ENCODE measurements at regions not wholly inside any gene's neighbourhood (a gene's known extent, or its start where the extent isn't known, plus 50 kb on each side); places are given as distances from the start of the nearest gene placed in this dataset.

DNA sequence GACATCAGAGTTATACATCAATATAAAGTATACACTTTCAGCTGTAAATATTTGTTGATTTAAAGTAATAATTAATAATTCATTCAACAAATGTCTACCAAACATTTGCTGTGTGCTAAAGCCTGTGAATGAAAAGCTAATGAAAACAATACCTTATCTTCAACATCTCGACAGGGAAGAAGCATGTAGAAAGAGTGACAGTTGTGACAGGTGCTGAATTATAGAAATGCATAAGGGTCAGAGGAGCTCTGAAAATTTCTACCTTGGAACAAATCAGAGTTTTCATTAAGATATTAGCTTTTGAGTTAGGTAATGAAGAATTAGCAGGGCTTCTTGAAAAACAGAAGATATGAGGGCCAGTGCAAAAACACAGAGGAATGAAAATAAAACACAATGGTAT lies 739.2 kb downstream of the VGLL3 start:
- in situ Hi-C loops (cut with MboI) = no loop called here
- RAD21 ChIA-PET (ENCODE audit: unreplicated experiment) = no interaction called here
- no peaks in the 10 kb centered on the region for H3K9me3 ChIP-seq (replicated peaks; ENCODE audit: control insufficient read depth, insufficient read depth, low read length)
- ATAC-seq = no peak
- no peak overlapping the region for H3K4me3 ChIP-seq
- WGBS (ENCODE audit: insufficient coverage, insufficient replicate concordance, low lambda C conversion rate, missing lambda C conversion rate) = 0% methylated on average over 1 of the region's 1 CpG
- no peak for DNase-seq (ENCODE audit: low read depth, low spot score)
- TF ChIP-seq SREBF1 (IDR thresholded peaks at IDR 0.05; ENCODE audit: low read length) = no peak
- no peak for TF ChIP-seq NFXL1 (IDR thresholded peaks at IDR 0.05; ENCODE audit: borderline replicate concordance)
- no peak for TF ChIP-seq JUND (IDR thresholded peaks at IDR 0.05; ENCODE audit: low read depth, low read length)
- TF ChIP-seq IKZF2 (IDR thresholded peaks at IDR 0.05) = no peak
- TF ChIP-seq SIX5 (IDR thresholded peaks at IDR 0.05; ENCODE audit: low read depth, low read length, severe bottlenecking) = no peak
- TF ChIP-seq RFX5 (IDR thresholded peaks at IDR 0.05; ENCODE audit: low read depth, low read length) = no peak
- no peak for TF ChIP-seq MTA3 (IDR thresholded peaks at IDR 0.05; ENCODE audit: borderline replicate concordance, low read length)
- TF ChIP-seq BACH1 (IDR thresholded peaks at IDR 0.05; ENCODE audit: borderline replicate concordance) = no peak
- TF ChIP-seq HDGF (IDR thresholded peaks at IDR 0.05) = no peak
- H3K36me3 ChIP-seq (ENCODE audit: control insufficient read depth in 2 of 2, insufficient read depth in 2 of 2, low read length in 1 of 2) = no peaks in the 10 kb centered on the region
- no peak overlapping the region for H2AFZ ChIP-seq (ENCODE audit: control insufficient read depth, low read depth, low read length)
- no peak overlapping the region for H3K9ac ChIP-seq (ENCODE audit: control insufficient read depth, insufficient read depth, low read length)
- CTCF ChIA-PET = no interaction called here
- no peaks in the 10 kb centered on the region for H4K20me1 ChIP-seq (ENCODE audit: control insufficient read depth, insufficient read depth)
- no peak overlapping the region for H3K4me2 ChIP-seq (ENCODE audit: control insufficient read depth, insufficient read depth)
- BruUV-seq (replicated peaks) = no TSS peak
- POLR2A ChIA-PET = no interaction called here
- SMC1A ChIA-PET (ENCODE audit: uncharacterized antibody, unreplicated experiment) = no interaction called here
- no peaks in the 10 kb centered on the region for H3K27me3 ChIP-seq (replicated peaks in 1 of 2; ENCODE audit: control insufficient read depth in 2 of 2, insufficient read depth in 2 of 2, low read length in 1 of 2)
- intact Hi-C loops (cut with micrococcal nuclease; ENCODE audit: unreplicated experiment) = no loop called here
- no peaks in the 10 kb centered on the region for H3K4me1 ChIP-seq (ENCODE audit: control insufficient read depth, insufficient read depth, low read length)
- H3K27ac ChIP-seq (ENCODE audit: control insufficient read depth, insufficient read depth) = no peak overlapping the region
- FAIRE-seq = no peak
- H3K79me2 ChIP-seq (ENCODE audit: control insufficient read depth, insufficient read depth, low read length) = no peaks in the 10 kb centered on the region

DNA sequence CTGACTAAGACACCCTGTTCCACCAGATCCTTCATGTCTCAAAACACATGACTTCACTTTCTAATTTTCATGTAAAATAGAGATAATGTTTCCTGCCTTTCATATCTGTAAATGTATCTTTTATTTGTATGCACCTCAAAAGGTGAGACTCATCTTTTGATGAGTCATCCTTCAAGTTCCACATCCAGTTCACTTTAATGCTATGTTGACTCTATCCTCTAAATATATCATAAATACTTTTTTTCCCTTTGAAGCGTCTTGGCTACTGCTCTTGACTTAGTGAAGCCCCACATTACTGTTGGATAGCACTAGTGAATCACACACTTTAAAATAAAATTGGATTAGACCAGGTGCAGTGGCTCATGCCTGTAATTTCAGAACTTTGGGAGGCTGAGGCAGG lies 741.1 kb downstream of the VGLL3 start:
- POLR2A ChIA-PET = no interaction called here
- intact Hi-C loops (cut with micrococcal nuclease; ENCODE audit: unreplicated experiment) = no loop called here
- TF ChIP-seq SMAD5 (IDR thresholded peaks at IDR 0.05; ENCODE audit: low read depth) (no peak), ATF3 (IDR thresholded peaks at IDR 0.05; ENCODE audit: borderline replicate concordance, extremely low read depth, low read depth, low read length) (no peak), POLR2AphosphoS5 (IDR thresholded peaks at IDR 0.05; ENCODE audit: low read length) (no peak), ETV6 (conservative IDR thresholded peaks at IDR 0.05 in 1 of 2, IDR thresholded peaks at IDR 0.05 in 1 of 2; ENCODE audit: borderline replicate concordance in 1 of 2, low read depth in 1 of 2) (no peak), GATAD2B (conservative IDR thresholded peaks at IDR 0.05; ENCODE audit: low read depth) (no peak)
- TF ChIP-seq, protein P1, sequence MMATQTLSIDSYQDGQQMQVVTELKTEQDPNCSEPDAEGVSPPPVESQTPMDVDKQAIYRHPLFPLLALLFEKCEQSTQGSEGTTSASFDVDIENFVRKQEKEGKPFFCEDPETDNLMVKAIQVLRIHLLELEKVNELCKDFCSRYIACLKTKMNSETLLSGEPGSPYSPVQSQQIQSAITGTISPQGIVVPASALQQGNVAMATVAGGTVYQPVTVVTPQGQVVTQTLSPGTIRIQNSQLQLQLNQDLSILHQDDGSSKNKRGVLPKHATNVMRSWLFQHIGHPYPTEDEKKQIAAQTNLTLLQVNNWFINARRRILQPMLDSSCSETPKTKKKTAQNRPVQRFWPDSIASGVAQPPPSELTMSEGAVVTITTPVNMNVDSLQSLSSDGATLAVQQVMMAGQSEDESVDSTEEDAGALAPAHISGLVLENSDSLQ (IDR thresholded peaks at IDR 0.05) = no peak
- Histone ChIP-seq H3K4me2 (ENCODE audit: control insufficient read depth, insufficient read depth) (no peak overlapping the region), H2AFZ (ENCODE audit: control insufficient read depth, low read depth, low read length) (no peak overlapping the region), H4K20me1 (ENCODE audit: control insufficient read depth, insufficient read depth) (no peaks in the 10 kb centered on the region), H3K4me3 (no peak overlapping the region), H3K27me3 (replicated peaks in 1 of 2; ENCODE audit: control insufficient read depth in 2 of 2, insufficient read depth in 2 of 2, low read length in 1 of 2) (no peaks in the 10 kb centered on the region), H3K4me1 (ENCODE audit: control insufficient read depth, insufficient read depth, low read length) (no peaks in the 10 kb centered on the region), H3K36me3 (ENCODE audit: control insufficient read depth in 2 of 2, insufficient read depth in 2 of 2, low read length in 1 of 2) (no peaks in the 10 kb centered on the region), H3K9me3 (replicated peaks; ENCODE audit: control insufficient read depth, insufficient read depth, low read length) (no peaks in the 10 kb centered on the region), H3K9ac (ENCODE audit: control insufficient read depth, insufficient read depth, low read length) (no peak overlapping the region), H3K79me2 (ENCODE audit: control insufficient read depth, insufficient read depth, low read length) (no peaks in the 10 kb centered on the region), H3K27ac (ENCODE audit: control insufficient read depth, insufficient read depth) (no peak overlapping the region)
- SMC1A ChIA-PET (ENCODE audit: uncharacterized antibody, unreplicated experiment) = no interaction called here
- CTCF ChIA-PET = no interaction called here
- 0% methylated on average over 1 of the region's 1 CpG for WGBS (ENCODE audit: insufficient coverage, insufficient replicate concordance, low lambda C conversion rate, missing lambda C conversion rate)
- ATAC-seq = no peak
- in situ Hi-C loops (cut with MboI) = no loop called here
- no peak for DNase-seq (ENCODE audit: low read depth, low spot score)
- FAIRE-seq = no peak
- no TSS peak for BruUV-seq (replicated peaks)
- RAD21 ChIA-PET (ENCODE audit: unreplicated experiment) = no interaction called here
